Neutrophil (primary cell): ENCODE measurements at regions not wholly inside any gene's neighbourhood (a gene's known extent, or its start where the extent isn't known, plus 50 kb on each side); places are given as distances from the start of the nearest gene placed in this dataset.

Experiments
- H3K27ac ChIP-seq: fragments of 200-600 bp; sonication (generic); 2 replicates; pipeline ENCODE4 v1.5.1; 2016; ENCODE audit warnings: mild to moderate bottlenecking, moderate library complexity
- H3K27me3 ChIP-seq: fragments of 200-600 bp; sonication (generic); 2 replicates; pipeline ENCODE4 v1.6.0; 2016; ENCODE audit warnings: mild to moderate bottlenecking
- H3K36me3 ChIP-seq: fragments of 200-600 bp; sonication (generic); 2 replicates; pipeline ENCODE4 v1.5.1; 2017
- H3K4me1 ChIP-seq, 2 experiments: fragments of 200-600 bp in 1 of 2; sonication (generic) in 1 of 2; 1 replicate in 1 of 2; 2 replicates in 1 of 2; pipeline versions ENCODE4 v1.5.1 to v1.6.1; 2013 to 2016; ENCODE audit warnings: low read depth in 1 of 2, low read length in 1 of 2, mild to moderate bottlenecking in 1 of 2, moderate library complexity in 1 of 2; ENCODE audit not compliant: control insufficient read depth in 1 of 2, insufficient read depth in 1 of 2
- H3K4me3 ChIP-seq, 2 experiments: fragments of 200-600 bp in 1 of 2; sonication (generic) in 1 of 2; 1 replicate in 1 of 2; 2 replicates in 1 of 2; pipeline ENCODE4 v1.5.1; 2013 to 2016; ENCODE audit warnings: low read depth in 1 of 2, low read length in 1 of 2, mild to moderate bottlenecking in 1 of 2, moderate library complexity in 1 of 2
- H3K9me3 ChIP-seq: fragments of 200-600 bp; sonication (generic); 2 replicates; pipeline ENCODE4 v1.5.1; 2016
- TF ChIP-seq, protein P1 (sequence below): fragments of 200-600 bp; sonication (generic); IDR thresholded peaks from 2 replicates; pipeline ENCODE4 v1.5.1; 2016; ENCODE audit warnings: antibody characterized with exemption

DNA sequence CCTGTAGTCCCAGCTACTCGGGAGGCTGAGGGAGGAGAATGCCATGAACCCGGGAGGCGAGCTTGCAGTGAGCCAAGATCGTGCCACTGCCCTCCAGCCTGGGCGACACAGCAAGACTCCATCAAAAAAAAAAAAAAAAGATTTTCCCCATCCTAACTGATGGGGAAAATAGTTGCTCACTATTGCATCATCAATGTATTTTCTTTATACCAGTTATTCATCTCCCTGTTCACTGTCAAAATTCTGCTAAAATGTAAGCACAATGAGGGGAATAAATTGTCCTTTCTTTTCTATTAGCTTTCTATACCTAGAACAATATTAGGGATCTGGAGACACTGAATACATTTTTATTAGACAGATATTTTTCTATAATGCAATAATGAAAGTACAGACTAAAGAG is 561.3 kb downstream of the CCER1 start:
- Histone ChIP-seq H3K36me3 (no peaks in the 10 kb centered on the region), H3K9me3 (peaks cover 10% of the 10 kb centered on the region), H3K4me1 (peaks cover 0 to 2% of the 10 kb centered on the region in 2 experiments), H3K4me3 (no peak overlapping the region), H3K27ac (no peak overlapping the region), H3K27me3 (no peaks in the 10 kb centered on the region)
- TF ChIP-seq, protein P1, sequence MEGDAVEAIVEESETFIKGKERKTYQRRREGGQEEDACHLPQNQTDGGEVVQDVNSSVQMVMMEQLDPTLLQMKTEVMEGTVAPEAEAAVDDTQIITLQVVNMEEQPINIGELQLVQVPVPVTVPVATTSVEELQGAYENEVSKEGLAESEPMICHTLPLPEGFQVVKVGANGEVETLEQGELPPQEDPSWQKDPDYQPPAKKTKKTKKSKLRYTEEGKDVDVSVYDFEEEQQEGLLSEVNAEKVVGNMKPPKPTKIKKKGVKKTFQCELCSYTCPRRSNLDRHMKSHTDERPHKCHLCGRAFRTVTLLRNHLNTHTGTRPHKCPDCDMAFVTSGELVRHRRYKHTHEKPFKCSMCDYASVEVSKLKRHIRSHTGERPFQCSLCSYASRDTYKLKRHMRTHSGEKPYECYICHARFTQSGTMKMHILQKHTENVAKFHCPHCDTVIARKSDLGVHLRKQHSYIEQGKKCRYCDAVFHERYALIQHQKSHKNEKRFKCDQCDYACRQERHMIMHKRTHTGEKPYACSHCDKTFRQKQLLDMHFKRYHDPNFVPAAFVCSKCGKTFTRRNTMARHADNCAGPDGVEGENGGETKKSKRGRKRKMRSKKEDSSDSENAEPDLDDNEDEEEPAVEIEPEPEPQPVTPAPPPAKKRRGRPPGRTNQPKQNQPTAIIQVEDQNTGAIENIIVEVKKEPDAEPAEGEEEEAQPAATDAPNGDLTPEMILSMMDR, result no peak

DNA sequence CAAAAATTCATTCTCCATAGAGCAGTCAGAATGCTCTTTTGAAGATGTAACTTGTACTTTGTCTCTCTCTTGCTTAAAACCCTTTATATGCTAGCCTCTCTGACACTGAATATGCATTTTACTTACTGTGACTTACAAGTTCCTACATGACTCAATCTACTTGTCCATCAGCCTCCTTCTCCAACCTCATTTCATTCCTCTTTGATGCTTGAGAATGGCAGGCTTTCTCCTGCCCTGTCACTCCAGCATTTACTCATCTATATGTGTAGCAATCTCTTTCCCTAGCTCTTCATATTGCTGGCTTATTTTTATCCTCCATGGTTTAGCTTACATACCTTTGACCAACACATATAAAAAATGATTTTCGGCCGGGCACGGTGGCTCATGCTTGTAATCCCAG is 561.9 kb downstream of the CCER1 start:
- Histone ChIP-seq H3K9me3 (peaks cover 10% of the 10 kb centered on the region), H3K4me1 (peaks cover 0 to 2% of the 10 kb centered on the region in 2 experiments), H3K36me3 (no peaks in the 10 kb centered on the region), H3K27ac (no peak overlapping the region), H3K27me3 (no peaks in the 10 kb centered on the region), H3K4me3 (no peak overlapping the region)
- TF ChIP-seq, protein P1, result no peak

DNA sequence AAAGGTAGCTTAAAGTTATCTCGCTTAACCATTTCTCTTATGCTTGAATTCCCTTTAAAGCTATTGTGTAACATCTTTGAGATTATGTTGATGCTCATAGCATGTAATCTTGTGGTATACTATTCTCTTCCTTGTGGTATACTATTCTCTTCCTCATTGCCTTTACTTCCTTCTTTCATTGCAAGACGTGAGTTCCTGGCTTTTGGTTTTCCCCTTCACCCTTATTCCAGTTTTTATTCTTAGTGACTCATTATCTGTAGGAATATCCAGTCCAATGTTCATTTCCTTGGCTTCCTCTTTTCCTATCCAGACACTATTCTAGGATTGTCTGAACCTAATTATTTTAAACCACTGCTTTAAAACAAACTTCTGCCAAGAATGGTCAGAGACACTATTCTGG is 564.0 kb downstream of the CCER1 start:
- Histone ChIP-seq H3K36me3 (no peaks in the 10 kb centered on the region), H3K27ac (no peak overlapping the region), H3K4me1 (no peaks in the 10 kb centered on the region), H3K9me3 (peaks cover 7% of the 10 kb centered on the region), H3K27me3 (no peaks in the 10 kb centered on the region), H3K4me3 (no peak overlapping the region)
- TF ChIP-seq, protein P1, result no peak

DNA sequence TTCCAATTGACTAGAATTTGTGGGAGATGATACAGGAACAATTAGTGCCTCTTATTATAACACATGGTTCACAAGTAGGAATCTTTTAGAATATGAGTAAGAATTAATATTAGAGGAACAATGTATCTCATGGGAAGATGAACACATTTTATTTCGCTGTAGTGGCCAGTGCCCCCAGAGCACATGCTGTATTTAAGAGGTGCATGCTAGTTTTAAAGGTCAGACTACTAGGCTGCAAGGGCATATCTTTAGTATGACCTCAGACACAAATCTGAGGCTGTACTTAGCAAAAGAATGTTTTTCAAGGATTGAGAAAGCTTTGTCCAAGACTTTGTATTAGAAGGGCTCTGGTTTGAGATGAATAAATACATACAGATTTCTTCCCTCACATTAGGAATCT is 586.9 kb downstream of the CCER1 start:
- no peak overlapping the region for H3K27ac ChIP-seq
- no peaks in the 10 kb centered on the region for H3K36me3 ChIP-seq
- H3K4me1 ChIP-seq, result no peaks in the 10 kb centered on the region
- H3K4me3 ChIP-seq, result no peak overlapping the region
- no peaks in the 10 kb centered on the region for H3K9me3 ChIP-seq
- no peaks in the 10 kb centered on the region for H3K27me3 ChIP-seq
- TF ChIP-seq, protein P1, result no peak

DNA sequence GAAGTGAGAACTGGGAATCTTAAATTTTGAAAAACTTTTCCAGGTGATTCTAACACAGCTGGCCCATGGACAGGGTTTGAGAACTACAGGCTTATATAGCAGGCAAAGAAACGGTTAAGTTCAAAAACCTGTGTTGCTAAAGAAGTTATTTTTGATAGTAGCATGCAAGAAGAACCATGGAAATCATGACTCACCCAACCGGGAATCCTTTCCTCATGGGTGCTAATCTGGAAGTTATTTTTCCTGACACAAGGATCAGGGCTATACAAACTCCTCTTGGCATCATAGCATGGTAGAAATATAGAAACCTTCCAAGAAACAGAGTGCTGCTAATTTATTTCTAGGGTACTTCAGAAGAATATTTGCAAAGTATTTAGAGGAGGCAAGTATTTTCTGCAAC is 588.7 kb downstream of the CCER1 start:
- no peaks in the 10 kb centered on the region for H3K4me1 ChIP-seq
- H3K36me3 ChIP-seq, result no peaks in the 10 kb centered on the region
- no peaks in the 10 kb centered on the region for H3K9me3 ChIP-seq
- no peaks in the 10 kb centered on the region for H3K27me3 ChIP-seq
- H3K27ac ChIP-seq, result no peak overlapping the region
- TF ChIP-seq, protein P1, result no peak
- H3K4me3 ChIP-seq, result no peak overlapping the region

DNA sequence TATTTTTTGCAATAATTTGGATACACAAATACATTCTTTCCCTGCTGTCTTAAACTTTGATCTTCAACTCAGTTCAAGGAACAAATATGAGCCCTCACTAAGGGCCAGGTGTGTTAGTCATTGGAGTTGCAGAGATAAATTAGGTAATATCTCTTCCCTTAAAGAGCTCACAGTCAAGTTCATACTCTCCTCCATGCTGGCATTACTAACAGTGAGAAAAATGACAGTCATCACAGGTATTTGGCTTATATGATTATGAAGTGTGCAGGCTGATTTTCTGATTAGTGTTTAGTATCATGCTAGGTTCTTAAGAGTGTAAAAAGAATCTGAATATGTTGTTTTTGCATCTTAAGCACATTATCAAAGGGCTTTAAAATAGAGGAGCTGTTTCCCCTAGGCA is 594.7 kb downstream of the CCER1 start:
- Histone ChIP-seq H3K27me3 (no peaks in the 10 kb centered on the region), H3K36me3 (no peaks in the 10 kb centered on the region), H3K9me3 (no peaks in the 10 kb centered on the region), H3K27ac (no peak overlapping the region), H3K4me3 (no peak overlapping the region), H3K4me1 (no peaks in the 10 kb centered on the region)
- TF ChIP-seq, protein P1, result no peak
